SK-N-SH treated with all-trans-retinoic acid at 6 μM for 48 hours (cell line): ENCODE measurements at regions not wholly inside any gene's neighbourhood (a gene's known extent, or its start where the extent isn't known, plus 50 kb on each side); places are given as distances from the start of the nearest gene placed in this dataset.

Source experiments
- ATAC-seq: fragments of 200-7000 bp; cut with Tn5 transposase; 3 replicates; pipeline ENCODE4 v1.9.1; 2020; ENCODE audit warnings: mild to moderate bottlenecking, moderate library complexity
- ARNTL ChIP-seq: fragments of 450-650 bp; formaldehyde crosslinking; IDR thresholded peaks from 2 replicates; pipeline ENCODE4 v1.5.0; 2020; ENCODE audit warnings: low read depth, mild to moderate bottlenecking, moderate library complexity, borderline replicate concordance
- BACH2 ChIP-seq: fragments of 250-450 bp; sonication (Bioruptor Pico); IDR thresholded peaks from 2 replicates; pipeline ENCODE4 v1.9.0; 2021; ENCODE audit warnings: mild to moderate bottlenecking, borderline replicate concordance
- ESRRG ChIP-seq: fragments of 250-450 bp; sonication (Bioruptor Pico); IDR thresholded peaks from 2 replicates; pipeline ENCODE4 v1.6.1; 2021; ENCODE audit warnings: mild to moderate bottlenecking
- GLIS3 ChIP-seq: fragments of 250-450 bp; sonication (Bioruptor Pico); IDR thresholded peaks from 2 replicates; pipeline ENCODE4 v1.5.0; 2020; ENCODE audit warnings: mild to moderate bottlenecking, moderate library complexity
- ISL1 ChIP-seq: fragments of 250-450 bp; sonication (Bioruptor Pico); IDR thresholded peaks from 2 replicates; pipeline ENCODE4 v2.1.2; 2022; ENCODE audit warnings: mild to moderate bottlenecking, moderate library complexity
- OSR1 ChIP-seq: fragments of 250-450 bp; sonication (Bioruptor Pico); IDR thresholded peaks from 2 replicates; pipeline ENCODE4 v1.8.0; 2022; ENCODE audit warnings: moderate library complexity, mild to moderate bottlenecking, inconsistent platforms
- PATZ1 ChIP-seq: fragments of 250-450 bp; sonication (Bioruptor Pico); IDR thresholded peaks from 2 replicates; pipeline ENCODE4 v1.8.0; 2020; ENCODE audit warnings: mild to moderate bottlenecking, moderate library complexity, borderline replicate concordance
- PPARA ChIP-seq: fragments of 250-450 bp; sonication (Bioruptor Pico); IDR thresholded peaks from 2 replicates; pipeline ENCODE4 v1.5.0; 2020; ENCODE audit warnings: mild to moderate bottlenecking, borderline replicate concordance
- RARB ChIP-seq: fragments of 250-450 bp; sonication (Bioruptor Pico); IDR thresholded peaks from 2 replicates; pipeline ENCODE4 v1.8.0; 2021; ENCODE audit warnings: mild to moderate bottlenecking, moderate library complexity
- SNAI2 ChIP-seq: fragments of 250-450 bp; sonication (Bioruptor Pico); IDR thresholded peaks from 2 replicates; pipeline ENCODE4 v1.5.0; 2020; ENCODE audit warnings: mild to moderate bottlenecking, moderate library complexity
- TOX ChIP-seq: fragments of 250-450 bp; sonication (Bioruptor Pico); IDR thresholded peaks from 2 replicates; pipeline ENCODE4 v1.8.0; 2021; ENCODE audit warnings: mild to moderate bottlenecking, moderate library complexity, borderline replicate concordance
- TSHZ2 ChIP-seq: fragments of 250-450 bp; sonication (Bioruptor Pico); IDR thresholded peaks from 2 replicates; pipeline ENCODE4 v1.5.0; 2020; ENCODE audit warnings: mild to moderate bottlenecking, moderate library complexity
- ZC3H10 ChIP-seq: fragments of 250-450 bp; sonication (Bioruptor Pico); IDR thresholded peaks from 2 replicates; pipeline ENCODE4 v1.5.1; 2021; ENCODE audit warnings: mild to moderate bottlenecking, moderate library complexity
- ZFP3 ChIP-seq: fragments of 250-450 bp; sonication (Bioruptor Pico); IDR thresholded peaks from 2 replicates; pipeline ENCODE4 v1.5.0; 2020; ENCODE audit warnings: mild to moderate bottlenecking, moderate library complexity
- ZFP30 ChIP-seq: fragments of 450-650 bp; formaldehyde crosslinking; IDR thresholded peaks from 2 replicates; pipeline ENCODE4 v1.5.0; 2022; ENCODE audit warnings: mild to moderate bottlenecking, moderate library complexity
- ZNF565 ChIP-seq: fragments of 450-650 bp; formaldehyde crosslinking; conservative IDR thresholded peaks from 2 replicates; pipeline ENCODE4 v1.5.0; 2020; ENCODE audit warnings: low read depth, mild to moderate bottlenecking, moderate library complexity
- ZNF70 ChIP-seq: fragments of 450-650 bp; formaldehyde crosslinking; IDR thresholded peaks from 2 replicates; pipeline ENCODE4 v1.5.0; 2020; ENCODE audit warnings: mild to moderate bottlenecking, moderate library complexity
- ZNF8 ChIP-seq: fragments of 450-650 bp; formaldehyde crosslinking; IDR thresholded peaks from 2 replicates; pipeline ENCODE4 v1.5.0; 2020; ENCODE audit warnings: mild to moderate bottlenecking, moderate library complexity
- TF ChIP-seq, protein P1 (sequence below): fragments of 250-450 bp; sonication (Bioruptor Pico); IDR thresholded peaks from 2 replicates; pipeline ENCODE4 v1.8.0; 2021; ENCODE audit warnings: low read depth, mild to moderate bottlenecking, moderate library complexity, borderline replicate concordance
- TF ChIP-seq, protein P2 (sequence below): fragments of 250-450 bp; sonication (Bioruptor Pico); IDR thresholded peaks from 2 replicates; pipeline ENCODE4 v1.5.1; 2021; ENCODE audit warnings: mild to moderate bottlenecking, moderate library complexity

- TF ChIP-seq ZNF70 (CRISPR knock-in tag) = no peak
- no peak for TF ChIP-seq ZC3H10 (CRISPR knock-in tag)
- TF ChIP-seq OSR1 (CRISPR knock-in tag) = no peak
- TF ChIP-seq ZNF565 (CRISPR knock-in tag) = no peak
- no peak for TF ChIP-seq SNAI2 (CRISPR knock-in tag)
- TF ChIP-seq, protein P1, sequence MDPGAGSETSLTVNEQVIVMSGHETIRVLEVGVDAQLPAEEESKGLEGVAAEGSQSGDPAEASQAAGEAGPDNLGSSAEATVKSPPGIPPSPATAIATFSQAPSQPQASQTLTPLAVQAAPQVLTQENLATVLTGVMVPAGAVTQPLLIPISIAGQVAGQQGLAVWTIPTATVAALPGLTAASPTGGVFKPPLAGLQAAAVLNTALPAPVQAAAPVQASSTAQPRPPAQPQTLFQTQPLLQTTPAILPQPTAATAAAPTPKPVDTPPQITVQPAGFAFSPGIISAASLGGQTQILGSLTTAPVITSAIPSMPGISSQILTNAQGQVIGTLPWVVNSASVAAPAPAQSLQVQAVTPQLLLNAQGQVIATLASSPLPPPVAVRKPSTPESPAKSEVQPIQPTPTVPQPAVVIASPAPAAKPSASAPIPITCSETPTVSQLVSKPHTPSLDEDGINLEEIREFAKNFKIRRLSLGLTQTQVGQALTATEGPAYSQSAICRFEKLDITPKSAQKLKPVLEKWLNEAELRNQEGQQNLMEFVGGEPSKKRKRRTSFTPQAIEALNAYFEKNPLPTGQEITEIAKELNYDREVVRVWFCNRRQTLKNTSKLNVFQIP (CRISPR knock-in tag) = no peak
- TF ChIP-seq TSHZ2 = no peak
- TF ChIP-seq, all 23 proteins: peak for 0
- ATAC-seq = no peak
These were observed 173.9 kb downstream of the DHX35 start for GRCh38 chr20:39135885-39136544.

DNA sequence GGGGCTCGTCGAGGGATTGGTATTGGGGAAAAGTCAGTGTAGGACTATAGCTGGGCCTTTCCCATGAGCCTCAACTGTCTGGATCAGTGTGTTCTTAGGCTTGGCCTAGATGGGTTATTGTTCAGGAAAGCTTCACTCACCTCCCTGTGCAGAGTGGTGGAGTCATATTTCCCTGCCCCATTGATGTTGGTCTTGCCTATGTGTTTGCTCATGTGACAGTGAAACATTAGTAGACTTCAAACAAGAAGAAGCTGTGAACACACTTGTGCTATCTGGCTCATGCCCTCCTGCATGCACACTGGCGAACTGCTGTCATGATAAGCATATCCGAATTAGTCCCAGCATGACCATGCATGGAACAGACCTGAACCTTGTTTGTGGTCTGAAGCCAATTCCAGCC lies 171.1 kb downstream of the DHX35 start:
- ATAC-seq = no peak
- TF ChIP-seq, protein P2, sequence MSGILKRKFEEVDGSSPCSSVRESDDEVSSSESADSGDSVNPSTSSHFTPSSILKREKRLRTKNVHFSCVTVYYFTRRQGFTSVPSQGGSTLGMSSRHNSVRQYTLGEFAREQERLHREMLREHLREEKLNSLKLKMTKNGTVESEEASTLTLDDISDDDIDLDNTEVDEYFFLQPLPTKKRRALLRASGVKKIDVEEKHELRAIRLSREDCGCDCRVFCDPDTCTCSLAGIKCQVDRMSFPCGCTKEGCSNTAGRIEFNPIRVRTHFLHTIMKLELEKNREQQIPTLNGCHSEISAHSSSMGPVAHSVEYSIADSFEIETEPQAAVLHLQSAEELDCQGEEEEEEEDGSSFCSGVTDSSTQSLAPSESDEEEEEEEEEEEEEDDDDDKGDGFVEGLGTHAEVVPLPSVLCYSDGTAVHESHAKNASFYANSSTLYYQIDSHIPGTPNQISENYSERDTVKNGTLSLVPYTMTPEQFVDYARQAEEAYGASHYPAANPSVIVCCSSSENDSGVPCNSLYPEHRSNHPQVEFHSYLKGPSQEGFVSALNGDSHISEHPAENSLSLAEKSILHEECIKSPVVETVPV (CRISPR knock-in tag) = no peak
- TF ChIP-seq ZFP30 (no peak), TOX (CRISPR knock-in tag) (no peak), RARB (CRISPR knock-in tag) (no peak), ESRRG (CRISPR knock-in tag) (no peak), GLIS3 (CRISPR knock-in tag) (no peak), PPARA (CRISPR knock-in tag) (no peak), BACH2 (CRISPR knock-in tag) (no peak), ZNF8 (no peak)
- TF ChIP-seq, protein P1 (CRISPR knock-in tag) = no peak

GRCh38 chr20:39132511-39132910 lies 170.4 kb downstream of the DHX35 start:
- TF ChIP-seq ISL1 (CRISPR knock-in tag) (no peak), ZFP3 (CRISPR knock-in tag) (no peak), ZNF8 (no peak)
- ATAC-seq = no peak

DNA sequence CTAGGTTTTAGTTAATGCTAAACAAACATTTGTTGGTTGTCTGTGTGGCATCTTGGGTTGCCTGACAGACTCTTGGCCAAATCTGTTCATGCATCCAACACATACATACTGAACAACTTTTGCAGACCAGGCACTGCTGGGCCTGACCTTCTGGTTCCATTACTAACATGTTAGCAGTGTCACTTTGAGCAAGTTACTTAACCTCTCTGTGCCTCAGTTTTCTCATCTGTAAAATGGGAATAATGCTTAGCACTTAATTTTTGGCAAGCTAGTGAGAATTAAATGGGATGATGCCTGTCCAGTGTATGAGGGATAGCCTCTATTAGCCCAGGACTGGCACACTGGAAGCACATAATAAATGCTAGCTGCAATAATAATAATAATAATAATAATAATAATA lies 169.9 kb downstream of the DHX35 start:
- no peak for ATAC-seq
- TF ChIP-seq ARNTL (CRISPR knock-in tag) (no peak), ZNF8 (no peak), TOX (CRISPR knock-in tag) (no peak), OSR1 (CRISPR knock-in tag) (no peak), SNAI2 (CRISPR knock-in tag) (no peak), GLIS3 (CRISPR knock-in tag) (no peak), ZFP30 (no peak), ZNF565 (CRISPR knock-in tag) (no peak), TSHZ2 (no peak), PATZ1 (CRISPR knock-in tag) (no peak)
- TF ChIP-seq, protein P2 (CRISPR knock-in tag) = no peak
